ENCODE measurements at regions not wholly inside any gene's neighbourhood (a gene's known extent, or its start where the extent isn't known, plus 50 kb on each side); places are given as distances from the start of the nearest gene placed in this dataset.

- TF ChIP-seq POLR2AphosphoS5 (IDR thresholded peaks at IDR 0.05; ENCODE audit: borderline replicate concordance, low read depth, low read length) (no peak), EZH2 (IDR thresholded peaks at IDR 0.05) (no peak), FOXP2 (optimal IDR thresholded peaks at IDR 0.05; ENCODE audit: control extremely low read depth, extremely low read length, insufficient read depth) (no peak)
These were observed 2245.1 kb downstream of the PCDH9 start for GRCh38 chr13:64985075-64985474.
